SU-DHL-6 (cell line): ENCODE measurements at regions not wholly inside any gene's neighbourhood (a gene's known extent, or its start where the extent isn't known, plus 50 kb on each side); places are given as distances from the start of the nearest gene placed in this dataset.

Experiments used
- CTCF ChIP-seq: fragments of 200-600 bp; sonication (generic); IDR thresholded peaks from one replicate; pipeline ENCODE4 v1.5.1; 2017; ENCODE audit warnings: antibody characterized with exemption, mild to moderate bottlenecking, low read length, moderate library complexity; ENCODE audit not compliant: insufficient read depth, poor library complexity, severe bottlenecking
- EZH2phosphoT487 ChIP-seq: fragments of 200-600 bp; sonication (generic), shearing (Covaris generic); conservative IDR thresholded peaks from 2 replicates; pipeline ENCODE4 v1.6.1; 2018; ENCODE audit warnings: mild to moderate bottlenecking, antibody characterized with exemption, low read length, moderate library complexity, mixed read lengths

- no peak for TF ChIP-seq CTCF
- no peak for TF ChIP-seq EZH2phosphoT487
Measured at GRCh38 chr4:34512616-34513015, 1731.7 kb downstream of the ARAP2 start.
